ENCODE measurements at regions not wholly inside any gene's neighbourhood (a gene's known extent, or its start where the extent isn't known, plus 50 kb on each side); places are given as distances from the start of the nearest gene placed in this dataset.
"Not testable (repeated sequence)": the region's sequence is repeated elsewhere in the genome, so short reads cannot be mapped to it uniquely, and the experiment has no call there.

- no peak for DNase-seq (ENCODE audit: low read depth)
Measured at GRCh38 chr4:174183259-174183658, 100.2 kb downstream of the FBXO8 start.

DNA sequence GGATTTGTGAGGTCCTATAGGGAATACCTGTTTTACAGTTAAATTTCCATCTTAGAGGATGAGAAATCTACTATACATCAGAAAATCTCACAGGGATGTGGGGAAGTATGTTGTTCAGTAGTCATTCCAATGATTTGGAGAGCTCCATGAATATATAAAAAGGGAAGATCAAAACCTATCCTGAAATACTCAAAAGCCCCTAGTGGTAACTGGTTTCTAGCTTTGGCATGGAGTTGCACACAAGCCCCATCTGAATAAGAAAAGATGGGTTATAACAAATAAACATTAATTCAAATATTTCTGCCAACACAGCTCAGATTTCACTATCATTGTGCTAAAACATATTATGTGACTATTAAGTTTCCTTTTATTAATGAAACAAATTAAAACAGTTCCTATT is 101.6 kb downstream of the FBXO8 start:
- peak; percentile 5 for DNase-seq (ENCODE audit: low read depth)

- no peak for DNase-seq (ENCODE audit: low read depth)
Measured at GRCh38 chr4:174177536-174177935, 105.9 kb downstream of the FBXO8 start.

GRCh38 chr4:174175836-174176235 is 107.6 kb downstream of the FBXO8 start:
- not testable (repeated sequence) for DNase-seq (ENCODE audit: low read depth)

DNA sequence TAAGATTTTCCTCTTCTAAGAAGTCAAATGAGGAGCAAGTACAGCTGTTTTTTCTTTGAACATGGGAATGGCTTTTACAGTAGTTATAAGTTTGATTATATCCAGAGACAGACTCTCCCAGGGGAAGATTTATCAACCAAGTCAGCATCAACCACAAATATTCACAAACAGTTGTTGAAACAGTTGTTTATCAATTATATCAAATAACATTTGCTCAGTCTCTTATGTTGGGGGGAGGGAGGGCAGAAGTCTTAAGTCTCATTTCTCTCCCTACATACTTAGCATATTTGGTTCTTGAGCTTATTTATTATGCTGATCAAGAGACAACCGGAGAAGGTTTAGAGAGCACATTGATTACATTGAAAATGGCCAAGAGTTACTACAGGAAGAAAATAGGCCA is 110.1 kb downstream of the FBXO8 start:
- no peak for DNase-seq (ENCODE audit: low read depth)

DNA sequence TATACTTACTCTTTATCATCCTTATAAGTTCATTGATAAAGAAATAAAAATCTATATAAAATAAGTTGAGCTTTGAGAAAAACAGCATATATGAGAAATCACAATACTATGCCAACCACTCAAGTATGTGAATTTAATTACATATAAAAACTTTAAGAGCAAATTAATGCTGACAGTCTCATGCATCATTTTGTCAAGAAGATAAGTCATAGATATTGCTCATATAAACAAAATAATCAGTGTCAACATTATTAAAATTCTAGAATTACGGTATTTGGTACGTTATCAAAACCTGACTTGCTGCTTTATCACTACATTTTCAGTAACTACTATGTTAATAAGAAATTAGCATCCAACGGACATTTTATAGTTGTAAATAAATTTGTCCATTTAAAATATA is 111.2 kb downstream of the FBXO8 start:
- no peak for DNase-seq (ENCODE audit: low read depth)

GRCh38 chr4:174170906-174171305 is 112.6 kb downstream of the FBXO8 start:
- DNase-seq (ENCODE audit: low read depth), result no peak

DNA sequence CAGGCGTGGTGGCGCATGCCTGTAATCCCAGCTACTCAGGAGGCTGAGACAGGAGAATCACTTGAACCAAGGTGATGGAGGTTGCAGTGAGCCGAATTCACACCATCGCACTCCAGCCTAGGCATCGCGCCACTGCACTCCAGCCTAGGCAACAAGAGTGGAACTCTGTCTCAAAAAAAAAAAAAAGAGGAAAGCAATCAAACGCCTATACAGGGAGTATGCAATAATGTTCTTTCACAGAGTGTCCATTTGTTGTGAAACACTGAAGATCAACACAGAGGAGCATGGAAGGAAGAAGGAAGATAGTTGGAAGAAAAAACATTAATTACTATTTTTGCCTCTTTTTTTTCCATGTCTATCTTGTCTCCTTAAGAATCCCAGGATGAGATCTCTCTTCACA is 113.4 kb downstream of the FBXO8 start:
- no peak for DNase-seq (ENCODE audit: low read depth)

- DNase-seq (ENCODE audit: low read depth), result no peak
Measured at GRCh38 chr4:174157106-174157607, 126.3 kb downstream of the FBXO8 start.

- peak; percentile 65 for DNase-seq (ENCODE audit: low read depth)
Measured at GRCh38 chr4:174156239-174156826, 127.1 kb downstream of the FBXO8 start.

DNA sequence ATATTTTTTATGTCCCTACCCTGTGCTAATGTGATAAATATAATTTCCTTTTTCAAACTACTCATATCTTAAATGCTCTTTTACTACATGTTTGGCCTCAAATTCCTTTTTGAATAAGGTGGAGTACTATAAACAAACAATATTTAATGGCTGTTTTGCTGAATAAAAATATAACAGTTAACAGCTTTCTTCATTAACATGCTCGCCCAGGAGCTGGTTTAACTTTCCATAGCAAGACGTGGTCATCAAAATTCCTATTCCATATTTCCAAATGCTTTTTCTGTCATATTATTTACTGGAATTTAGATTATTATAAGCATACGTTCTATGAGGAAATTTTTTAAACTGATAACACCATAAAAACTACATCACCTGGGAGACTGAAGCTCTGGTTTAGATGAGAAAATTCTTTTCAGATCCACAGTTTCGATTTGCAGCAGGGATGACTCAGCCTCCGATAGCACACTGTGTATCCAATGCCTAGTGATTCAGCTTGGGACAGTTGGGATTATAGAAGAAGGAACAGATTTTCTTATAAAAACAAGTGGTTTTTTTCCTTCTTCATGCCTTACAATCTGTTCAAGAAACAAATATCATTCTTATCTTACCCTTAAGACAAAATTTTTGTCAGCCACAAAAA is 129.1 kb downstream of the FBXO8 start:
- peak; percentile 79 for DNase-seq (ENCODE audit: low read depth)

DNA sequence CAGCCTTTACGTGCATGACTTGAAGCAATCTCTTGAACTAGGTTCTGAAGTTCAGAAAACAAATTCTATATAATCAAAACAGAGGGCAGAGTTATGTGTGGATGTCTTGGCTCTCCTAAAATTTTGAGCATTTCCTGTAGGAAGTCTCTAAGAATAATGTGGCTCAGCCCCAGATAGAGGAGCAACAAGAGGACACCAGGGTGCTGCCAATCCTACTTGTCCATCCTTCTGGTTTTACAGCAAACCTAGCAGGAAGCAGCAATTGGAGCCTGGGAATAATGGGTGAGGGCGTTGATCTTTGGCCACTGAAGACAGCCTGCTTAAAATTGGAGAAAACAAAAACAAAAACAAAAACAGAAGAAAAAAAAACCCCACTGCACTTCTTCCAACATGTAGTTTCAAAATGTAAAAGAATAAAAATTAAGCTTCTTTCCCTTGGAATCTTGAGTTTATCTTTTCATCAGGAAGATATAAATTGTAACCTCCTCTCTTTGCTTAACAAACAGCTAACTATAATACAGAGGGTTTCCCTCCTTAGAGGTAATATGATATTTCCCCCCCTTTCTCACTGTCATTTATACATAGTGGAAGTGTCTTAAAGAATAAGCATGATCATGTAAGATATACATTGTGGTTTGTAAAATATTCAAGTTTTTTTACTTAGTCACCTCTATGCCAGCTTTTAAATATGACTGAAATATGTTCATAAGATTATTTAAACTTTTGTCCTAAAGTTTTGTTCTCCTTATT is 130.6 kb downstream of the FBXO8 start:
- peak; percentile 45 for DNase-seq (ENCODE audit: low read depth)

- DNase-seq (ENCODE audit: low read depth), result no peak
Measured at GRCh38 chr4:174147863-174148262, 135.6 kb downstream of the FBXO8 start.

DNA sequence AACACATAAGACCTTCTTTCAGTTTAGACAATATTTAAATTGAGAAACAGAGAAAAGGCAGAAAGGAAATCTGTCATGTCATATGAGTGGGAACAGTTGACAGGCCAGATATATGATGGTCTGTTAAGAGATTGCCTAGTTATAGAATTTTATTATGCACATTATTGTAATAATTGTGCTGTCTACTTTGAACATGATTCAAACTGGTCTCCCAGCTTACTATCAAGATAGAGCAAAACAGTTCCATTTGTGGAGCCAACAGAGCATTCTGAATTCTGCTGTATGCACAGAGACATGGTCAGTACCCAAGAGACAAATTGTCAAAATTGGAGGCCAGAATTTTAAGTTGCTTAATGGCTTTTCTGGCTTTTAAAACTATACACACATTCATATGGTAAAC is 139.4 kb downstream of the FBXO8 start:
- no peak for DNase-seq (ENCODE audit: low read depth)

GRCh38 chr4:174141876-174142275 is 141.6 kb downstream of the FBXO8 start:
- DNase-seq (ENCODE audit: low read depth), result no peak

GRCh38 chr4:174138616-174139015 is 144.9 kb downstream of the FBXO8 start:
- DNase-seq (ENCODE audit: low read depth), result no peak

GRCh38 chr4:174137698-174138097 is 145.8 kb downstream of the FBXO8 start:
- no peak for DNase-seq (ENCODE audit: low read depth)

DNA sequence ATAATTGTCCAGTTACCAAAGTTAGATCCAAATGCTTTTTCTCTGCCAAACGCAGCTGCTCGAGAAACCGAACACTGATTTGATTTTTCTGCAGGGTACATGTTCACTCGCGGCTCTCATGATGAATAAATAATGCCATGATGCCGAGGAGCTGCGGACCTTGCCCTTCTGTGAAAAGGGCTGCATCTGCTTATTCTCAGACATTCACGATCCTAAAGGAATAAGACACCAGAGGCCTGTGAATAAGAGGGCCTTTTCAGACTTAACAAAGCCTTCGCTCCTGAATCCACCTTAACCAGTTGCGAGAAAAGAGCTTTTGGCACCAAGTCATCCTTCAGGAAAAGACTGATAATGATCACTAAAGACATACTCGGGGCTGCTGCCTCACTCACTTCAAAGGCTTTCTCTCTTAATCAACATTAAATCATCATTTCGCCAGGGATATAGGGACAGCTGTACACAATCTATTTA is 147.5 kb downstream of the FBXO8 start:
- DNase-seq (ENCODE audit: low read depth), result peak; percentile 26

DNA sequence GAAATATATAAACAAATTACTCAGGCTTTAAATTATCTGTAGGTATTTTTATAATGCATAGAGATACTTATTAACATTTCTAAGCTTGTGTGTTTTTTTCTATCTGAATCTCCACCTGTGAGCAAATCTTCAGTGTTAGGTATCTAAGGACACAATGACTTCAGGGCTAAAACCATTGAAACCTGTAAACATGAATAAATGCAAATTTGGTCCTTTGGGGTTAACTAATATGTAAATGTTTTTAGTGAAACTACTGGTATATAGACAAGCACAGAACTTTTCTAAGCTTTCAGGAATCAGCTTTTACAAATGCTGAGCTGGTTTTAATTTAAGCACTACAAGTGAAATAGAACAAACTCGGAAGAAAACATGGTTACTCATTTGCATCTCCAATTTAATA is 147.9 kb downstream of the FBXO8 start:
- DNase-seq (ENCODE audit: low read depth), result no peak

- DNase-seq (ENCODE audit: low read depth), result peak; percentile 9
Measured at GRCh38 chr4:174134361-174134760, 149.1 kb downstream of the FBXO8 start.

- DNase-seq (ENCODE audit: low read depth), result no peak
Measured at GRCh38 chr4:174133551-174133950, 149.9 kb downstream of the FBXO8 start.

GRCh38 chr4:174131901-174132300 is 151.6 kb downstream of the FBXO8 start:
- no peak for DNase-seq (ENCODE audit: low read depth)

- DNase-seq (ENCODE audit: low read depth), result no peak
Measured at GRCh38 chr4:174122705-174123104, 160.8 kb downstream of the FBXO8 start.
